Body of pancreas (tissue), 4 donors: ENCODE measurements at regions not wholly inside any gene's neighbourhood (a gene's known extent, or its start where the extent isn't known, plus 50 kb on each side); places are given as distances from the start of the nearest gene placed in this dataset.

Experiments used
- ATAC-seq: fragments of 150-250 bp; one replicate; pipeline ENCODE4 v1.9.1; 2016
- DNase-seq, 4 donors: peaks; one replicate each; pipeline ENCODE4 v3.0.0-alpha.2; 2019
- H3K27ac ChIP-seq, 4 donors: fragments of 200-600 bp; sonication (generic); 1 replicate in 3 of 4; 2 replicates in 1 of 4; pipeline versions ENCODE4 v1.5.1 to v1.6.1; 2016 to 2019; ENCODE audit warnings: mild to moderate bottlenecking in 1 of 4, mixed read lengths in 1 of 4, moderate library complexity in 1 of 4
- H3K27me3 ChIP-seq, 2 donors: fragments of 200-600 bp; sonication (generic); one replicate each; pipeline ENCODE4 v1.6.0; 2016; ENCODE audit warnings: mild to moderate bottlenecking in 1 of 2
- H3K36me3 ChIP-seq, 2 donors: fragments of 200-600 bp; sonication (generic); replicated peaks in 1 of 2; 2 replicates each; pipeline ENCODE4 v1.5.1; 2016; ENCODE audit warnings: low read depth in 2 of 2; ENCODE audit not compliant: insufficient read depth in 1 of 2
- H3K4me1 ChIP-seq: fragments of 200-600 bp; sonication (generic); one replicate; pipeline ENCODE4 v1.6.0; 2016
- H3K4me3 ChIP-seq, 2 donors: fragments of 200-600 bp; sonication (generic); 1 replicate in 1 of 2; 2 replicates in 1 of 2; pipeline ENCODE4 v1.5.1; 2016 to 2019
- H3K9me3 ChIP-seq, 3 donors: fragments of 200-600 bp; sonication (generic); 1 replicate in 2 of 3; 2 replicates in 1 of 3; pipeline ENCODE4 v1.5.1; 2016
- POLR2A ChIP-seq, 3 donors: fragments of 450-650 bp; IDR thresholded peaks; one replicate each; pipeline ENCODE4 v1.6.1; 2016; ENCODE audit warnings: antibody characterized with exemption in 3 of 3, mild to moderate bottlenecking in 2 of 3
- WGBS, 2 donors: methylation state at CpG; one replicate each; pipeline ENCODE4 v1.1.5; 2017; 5-methylcytosine and 5-hydroxymethylcytosine counted together
- intact Hi-C: fragments of 100-400 bp; cut with DNase I; formaldehyde crosslinking; loops from one replicate; pipeline ENCODE4 v1.15.1; 2023
- TF ChIP-seq, protein P1 (sequence below), 7 experiments: fragments of 450-650 bp in 4 of 7; fragments of 200-600 bp in 3 of 7; sonication (generic) in 3 of 7; IDR thresholded peaks; one replicate each; pipeline ENCODE4 v1.5.1; 2016 to 2019; ENCODE audit warnings: antibody characterized with exemption in 7 of 7

DNA sequence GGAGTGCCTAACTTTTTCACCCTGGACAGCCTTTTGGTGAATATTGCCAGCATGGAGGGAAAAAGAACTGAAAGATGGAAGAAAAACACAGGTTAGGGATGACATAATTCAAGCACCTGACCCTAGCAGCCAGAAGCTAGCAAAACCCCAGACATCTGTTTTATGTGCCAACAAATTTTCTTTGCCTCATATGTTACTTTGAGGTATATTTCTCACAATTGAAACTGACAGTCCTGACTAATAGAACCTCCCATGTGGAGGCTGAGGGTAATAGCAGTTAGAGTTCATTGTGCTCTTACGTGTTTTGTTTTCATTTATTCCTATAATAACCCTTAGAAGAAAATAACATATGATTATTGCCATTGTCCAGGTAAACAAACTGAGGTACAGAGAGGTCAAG lies 71.5 kb upstream of the SLC25A26 start:
- Histone ChIP-seq H3K36me3 (no peaks in the 10 kb centered on the region), H3K4me3 (no peak overlapping the region), H3K27me3 (no peaks in the 10 kb centered on the region), H3K4me1 (no peaks in the 10 kb centered on the region), H3K9me3 (no peaks in the 10 kb centered on the region), H3K27ac (no peak overlapping the region)
- ATAC-seq (no peak), DNase-seq (no peak)
- 75 to 76% methylated on average over 1 of the region's 1 CpG for WGBS, 2 donors
- intact Hi-C loops = loop anchor here (10.0 kb wide), 1 partner anchor 374 kb away; no protein-coding TSS in a partner anchor
- TF ChIP-seq, protein P1, sequence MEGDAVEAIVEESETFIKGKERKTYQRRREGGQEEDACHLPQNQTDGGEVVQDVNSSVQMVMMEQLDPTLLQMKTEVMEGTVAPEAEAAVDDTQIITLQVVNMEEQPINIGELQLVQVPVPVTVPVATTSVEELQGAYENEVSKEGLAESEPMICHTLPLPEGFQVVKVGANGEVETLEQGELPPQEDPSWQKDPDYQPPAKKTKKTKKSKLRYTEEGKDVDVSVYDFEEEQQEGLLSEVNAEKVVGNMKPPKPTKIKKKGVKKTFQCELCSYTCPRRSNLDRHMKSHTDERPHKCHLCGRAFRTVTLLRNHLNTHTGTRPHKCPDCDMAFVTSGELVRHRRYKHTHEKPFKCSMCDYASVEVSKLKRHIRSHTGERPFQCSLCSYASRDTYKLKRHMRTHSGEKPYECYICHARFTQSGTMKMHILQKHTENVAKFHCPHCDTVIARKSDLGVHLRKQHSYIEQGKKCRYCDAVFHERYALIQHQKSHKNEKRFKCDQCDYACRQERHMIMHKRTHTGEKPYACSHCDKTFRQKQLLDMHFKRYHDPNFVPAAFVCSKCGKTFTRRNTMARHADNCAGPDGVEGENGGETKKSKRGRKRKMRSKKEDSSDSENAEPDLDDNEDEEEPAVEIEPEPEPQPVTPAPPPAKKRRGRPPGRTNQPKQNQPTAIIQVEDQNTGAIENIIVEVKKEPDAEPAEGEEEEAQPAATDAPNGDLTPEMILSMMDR (IDR thresholded peaks at IDR 0.05) = peak in 1 of 7 experiments; percentile 3
- no peak for TF ChIP-seq POLR2A (IDR thresholded peaks at IDR 0.05)

DNA sequence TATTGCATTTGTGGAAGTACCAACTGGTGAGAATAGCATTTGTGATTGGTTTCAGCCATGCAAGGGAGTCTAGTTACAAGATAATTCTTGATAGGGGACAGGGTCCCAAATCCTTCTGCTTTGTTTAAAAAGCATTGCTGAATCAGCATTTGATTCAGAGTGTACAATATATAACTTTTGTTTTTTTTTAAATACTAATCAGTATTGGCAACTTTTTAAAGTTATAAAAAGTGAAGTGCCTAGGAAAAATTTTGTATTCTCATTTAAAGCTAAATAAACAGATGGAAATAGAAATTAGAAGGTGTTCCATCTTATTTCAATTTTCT lies 75.4 kb upstream of the SLC25A26 start:
- TF ChIP-seq POLR2A (IDR thresholded peaks at IDR 0.05) = no peak
- TF ChIP-seq, protein P1 (IDR thresholded peaks at IDR 0.05) = no peak
- H3K36me3 ChIP-seq = no peaks in the 10 kb centered on the region
- ATAC-seq (no peak), DNase-seq (no peak)
- intact Hi-C loops = loop anchor here (10.0 kb wide), 1 partner anchor 371 kb away; no protein-coding TSS in a partner anchor
- H3K27ac ChIP-seq = no peak overlapping the region
- H3K4me1 ChIP-seq = no peaks in the 10 kb centered on the region
- no peaks in the 10 kb centered on the region for H3K27me3 ChIP-seq
- H3K4me3 ChIP-seq = no peak overlapping the region
- no peaks in the 10 kb centered on the region for H3K9me3 ChIP-seq

DNA sequence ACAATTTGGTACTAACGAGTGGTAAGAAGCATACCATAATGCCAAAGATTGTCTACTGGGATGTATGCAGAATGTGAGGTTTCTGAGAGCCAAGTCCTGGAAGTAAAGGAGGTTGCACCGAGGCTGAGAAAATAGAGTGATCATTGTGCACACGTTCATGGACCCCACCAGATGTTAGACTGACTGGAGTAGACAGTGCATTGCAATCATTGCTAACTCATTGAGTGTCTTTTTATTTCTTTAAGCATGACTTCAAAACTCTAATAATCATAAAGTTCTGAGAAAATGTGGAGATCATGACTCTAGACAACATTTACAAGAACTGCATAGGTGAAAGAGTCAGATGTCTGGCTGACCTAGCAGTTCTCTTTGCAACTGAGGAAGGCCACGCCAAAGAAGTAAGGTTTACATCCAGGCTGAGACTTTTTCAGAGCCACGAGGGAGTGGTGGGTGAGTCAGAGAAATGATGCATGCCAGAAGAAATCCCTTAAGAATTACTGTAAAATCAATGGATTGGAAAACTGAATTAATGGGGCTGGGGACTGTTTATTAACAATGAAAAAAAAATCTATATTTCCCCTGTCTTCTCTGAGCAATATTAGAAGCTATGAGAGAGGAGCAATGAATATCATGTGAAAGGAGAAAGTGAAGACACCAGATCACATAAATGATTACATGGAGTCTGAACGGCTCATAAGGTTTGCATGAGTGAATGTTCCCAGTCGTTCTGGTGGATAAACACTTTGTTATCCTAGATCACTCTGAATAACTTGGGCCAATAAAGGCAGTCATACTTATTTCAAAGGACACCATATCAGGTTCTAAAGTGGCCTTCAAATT lies 76.0 kb upstream of the SLC25A26 start:
- H3K9me3 ChIP-seq = no peaks in the 10 kb centered on the region
- ATAC-seq (no peak), DNase-seq (no peak)
- no peaks in the 10 kb centered on the region for H3K4me1 ChIP-seq
- H3K27me3 ChIP-seq = no peaks in the 10 kb centered on the region
- TF ChIP-seq, protein P1 (IDR thresholded peaks at IDR 0.05) = no peak
- no peak for TF ChIP-seq POLR2A (IDR thresholded peaks at IDR 0.05)
- no peak overlapping the region for H3K27ac ChIP-seq
- H3K36me3 ChIP-seq = no peaks in the 10 kb centered on the region
- intact Hi-C loops = loop anchor here (10.0 kb wide), 1 partner anchor 370 kb away; no protein-coding TSS in a partner anchor
- no peak overlapping the region for H3K4me3 ChIP-seq
- WGBS, 2 donors = 76 to 81% methylated on average over 7 of the region's 7 CpGs

DNA sequence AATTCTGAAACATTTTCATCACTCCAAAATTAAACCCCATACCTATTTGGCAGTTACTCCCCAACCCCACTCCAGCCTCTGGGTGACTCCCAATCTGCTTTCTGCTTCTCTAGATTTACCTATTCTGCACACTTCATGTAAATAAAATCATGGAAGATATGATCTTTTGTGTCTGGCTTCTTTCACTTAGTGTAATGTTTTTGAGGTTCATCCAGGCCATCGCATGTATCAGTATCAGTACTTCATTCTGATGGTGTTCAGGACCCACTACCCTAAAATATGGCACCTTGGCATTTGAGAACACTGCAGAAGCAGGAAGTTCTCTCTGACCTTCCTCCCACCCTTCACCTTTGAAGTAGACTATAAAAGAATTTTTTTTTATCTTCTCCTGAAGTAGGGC lies 78.7 kb upstream of the SLC25A26 start:
- TF ChIP-seq, protein P1 (IDR thresholded peaks at IDR 0.05) = no peak
- no peak for TF ChIP-seq POLR2A (IDR thresholded peaks at IDR 0.05)
- intact Hi-C loops = loop anchor here (10.0 kb wide), 1 partner anchor 367 kb away; no protein-coding TSS in a partner anchor
- no peaks in the 10 kb centered on the region for H3K36me3 ChIP-seq
- WGBS, 2 donors = 90 to 94% methylated on average over 1 of the region's 1 CpG
- ATAC-seq (no peak), DNase-seq (no peak)
- H3K27ac ChIP-seq = no peak overlapping the region
- H3K27me3 ChIP-seq = no peaks in the 10 kb centered on the region
- H3K9me3 ChIP-seq = no peaks in the 10 kb centered on the region
- no peak overlapping the region for H3K4me3 ChIP-seq
- no peaks in the 10 kb centered on the region for H3K4me1 ChIP-seq
